ENCODE measurements at regions not wholly inside any gene's neighbourhood (a gene's known extent, or its start where the extent isn't known, plus 50 kb on each side); places are given as distances from the start of the nearest gene placed in this dataset.

- TF ChIP-seq CTCF (IDR thresholded peaks at IDR 0.05; ENCODE audit: insufficient read depth, low read length, poor library complexity, severe bottlenecking) (no peak), EZH2phosphoT487 (conservative IDR thresholded peaks at IDR 0.05; ENCODE audit: low read length) (no peak)
Measured at GRCh38 chr16:7200320-7200719, 132.3 kb upstream of the RBFOX1 start.

Measured in SU-DHL-6 (cell line).